Head of caudate nucleus (tissue), 42 donors: ENCODE measurements at regions not wholly inside any gene's neighbourhood (a gene's known extent, or its start where the extent isn't known, plus 50 kb on each side); places are given as distances from the start of the nearest gene placed in this dataset.
"Not testable (repeated sequence)": the region's sequence is repeated elsewhere in the genome, so short reads cannot be mapped to it uniquely, and the experiment has no call there.

Experiments used
- DNase-seq, 42 donors: peaks; one replicate each; pipeline versions ENCODE4 v3.0.0 to v3.0.0-alpha.2; 2020 to 2021; ENCODE audit warnings: mixed read lengths in 7 of 42
- intact Hi-C: fragments of 100-400 bp; cut with DNase I; formaldehyde crosslinking; loops from one replicate; pipeline ENCODE4 v1.15.0; 2022

DNA sequence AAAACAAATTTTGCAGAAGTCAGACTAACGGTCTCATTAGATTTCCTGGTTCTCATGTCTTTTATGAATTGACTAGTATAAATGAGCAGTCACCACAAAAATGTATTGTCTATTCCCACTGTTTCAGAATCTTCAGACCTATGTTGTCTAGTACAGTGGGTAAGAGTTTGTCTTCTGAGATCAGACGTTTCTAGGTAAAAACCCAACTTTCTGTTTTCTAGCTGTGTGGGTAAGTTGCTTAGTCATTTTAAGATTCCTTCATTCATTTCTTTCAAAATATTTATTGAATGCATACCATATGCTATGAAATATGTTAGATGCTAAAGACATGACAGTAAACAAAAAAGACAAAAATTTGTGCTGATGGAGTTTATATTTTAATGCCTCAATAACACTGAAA is 156.3 kb downstream of the POLR1F start:
- intact Hi-C loops, result no loop called here
- DNase-seq, result no peak

DNA sequence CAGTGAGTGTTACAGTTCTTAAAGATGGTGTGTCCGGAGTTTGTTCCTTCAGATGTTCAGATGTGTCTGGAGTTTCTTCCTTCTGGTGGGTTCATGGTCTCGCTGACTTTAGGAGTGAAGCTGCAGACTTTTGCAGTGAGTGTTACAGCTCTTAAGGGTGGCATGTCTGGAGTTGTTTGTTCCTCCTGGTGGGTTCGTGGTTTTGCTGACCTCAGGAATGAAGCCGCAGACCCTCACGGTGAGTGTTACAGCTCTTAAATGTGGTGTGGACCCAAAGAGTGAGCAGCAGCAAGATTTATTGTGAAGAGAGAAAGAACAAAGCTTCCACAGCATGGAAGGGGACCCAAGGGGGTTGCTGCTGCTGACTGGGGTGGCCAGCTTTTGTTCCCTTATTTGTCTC is 159.6 kb downstream of the POLR1F start:
- intact Hi-C loops, result loop anchor here (5.0 kb wide), 1 partner anchor 347 kb away; no protein-coding TSS in a partner anchor
- DNase-seq, result not testable (repeated sequence)

DNA sequence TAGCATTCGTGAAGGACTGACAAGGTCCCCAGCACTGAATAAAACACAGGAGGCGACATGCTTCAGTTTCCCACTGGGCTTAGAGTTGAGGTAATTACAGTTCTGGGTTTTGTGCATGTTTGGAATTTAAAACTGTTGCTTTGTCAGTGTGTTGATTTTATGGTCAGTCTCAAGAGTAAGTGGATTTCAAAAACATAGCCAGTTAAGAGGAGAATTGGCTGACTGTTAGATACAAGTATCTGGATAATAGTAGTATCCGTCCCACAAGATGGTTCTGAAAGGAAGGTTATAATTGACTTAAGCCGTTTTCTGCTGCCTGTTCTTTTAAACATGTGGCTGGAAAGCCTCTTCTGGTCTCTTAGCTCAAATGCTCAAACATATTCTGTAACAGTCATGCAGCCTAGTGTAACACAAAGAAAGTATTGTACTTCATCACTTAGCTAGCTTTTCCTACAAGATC is 170.9 kb downstream of the POLR1F start:
- intact Hi-C loops, result no loop called here

DNA sequence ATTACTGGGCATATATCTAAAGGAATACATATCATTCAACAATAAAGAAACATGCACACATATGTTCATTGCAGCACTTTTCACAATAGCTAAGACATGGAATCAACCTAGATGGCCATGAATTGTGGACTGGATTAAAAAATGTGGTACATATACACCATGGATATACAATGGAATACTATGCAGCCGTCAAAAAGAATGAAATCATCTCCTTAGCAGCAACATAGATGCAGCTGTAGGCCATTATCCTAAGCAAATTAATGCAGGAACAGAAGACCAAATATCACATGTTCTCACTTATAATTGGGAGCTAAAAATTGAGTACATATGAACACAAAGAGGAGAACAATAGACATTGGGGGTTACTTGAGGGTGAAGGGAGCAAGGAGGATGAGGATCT is 175.6 kb downstream of the POLR1F start:
- DNase-seq, result no peak
- intact Hi-C loops, result no loop called here

More for the DNA sequence above, 170.9 kb downstream of the POLR1F start:
- DNase-seq, result peak in 1 of 42 donors; percentile 2

DNA sequence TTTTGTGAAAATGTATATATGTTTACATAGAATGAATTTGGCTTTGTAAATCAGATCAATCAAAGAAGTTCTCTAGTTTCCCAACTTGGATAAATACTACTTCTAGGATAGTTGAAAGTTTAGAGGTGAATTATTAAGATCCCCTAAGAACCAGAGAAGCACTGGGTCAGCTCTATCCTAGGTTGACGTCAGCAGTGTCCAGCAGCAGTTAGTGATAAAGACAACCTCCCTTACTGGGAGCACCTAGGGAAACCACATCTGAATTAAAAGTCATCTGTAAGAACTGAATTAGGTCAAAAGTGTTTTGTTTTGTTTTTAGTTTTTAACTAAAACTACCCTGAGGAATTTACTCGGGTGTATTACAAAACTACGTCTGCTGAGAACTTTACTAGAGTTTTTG is 178.0 kb downstream of the POLR1F start:
- no peak for DNase-seq

DNA sequence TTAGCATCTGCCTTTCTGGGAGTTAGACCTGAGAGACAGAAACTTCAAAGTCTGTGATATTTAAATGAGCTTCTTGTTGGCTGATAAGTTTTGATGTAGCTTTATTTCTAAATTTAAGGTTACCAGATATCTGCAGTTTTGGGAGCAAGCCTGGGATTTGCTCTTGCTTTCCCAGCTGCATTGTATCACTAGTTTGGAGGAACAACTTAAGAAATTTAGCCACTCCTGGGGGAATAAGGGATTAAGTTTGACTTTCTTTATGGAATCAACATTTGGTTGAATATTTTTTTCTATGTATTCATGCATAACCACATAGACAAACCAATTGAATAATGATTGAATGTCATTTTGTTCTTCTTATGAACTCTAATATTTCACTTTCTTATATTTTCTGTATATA is 178.6 kb downstream of the POLR1F start:
- intact Hi-C loops, result no loop called here
- no peak for DNase-seq

More for the DNA sequence above, 178.0 kb downstream of the POLR1F start:
- intact Hi-C loops, result no loop called here

DNA sequence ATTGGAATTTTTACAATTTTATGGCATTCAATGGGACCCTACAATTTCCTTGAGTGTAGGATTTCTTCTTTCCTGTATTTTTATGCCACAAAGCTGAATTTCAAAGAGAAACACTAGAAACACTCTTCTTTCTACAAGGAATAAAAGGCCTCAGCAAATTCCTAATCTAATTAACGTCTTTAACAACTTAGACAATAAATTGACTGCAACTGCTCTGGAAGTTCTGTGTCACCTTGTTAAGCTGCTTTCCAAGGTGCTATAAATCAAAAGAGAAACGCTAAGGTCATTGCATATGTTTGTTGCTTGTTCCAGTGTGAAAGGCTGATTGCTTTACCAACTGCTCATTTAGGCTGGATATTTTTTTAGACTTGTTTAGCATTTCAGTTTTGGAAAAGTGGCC is 182.2 kb downstream of the POLR1F start:
- intact Hi-C loops, result no loop called here
- DNase-seq, result no peak

DNA sequence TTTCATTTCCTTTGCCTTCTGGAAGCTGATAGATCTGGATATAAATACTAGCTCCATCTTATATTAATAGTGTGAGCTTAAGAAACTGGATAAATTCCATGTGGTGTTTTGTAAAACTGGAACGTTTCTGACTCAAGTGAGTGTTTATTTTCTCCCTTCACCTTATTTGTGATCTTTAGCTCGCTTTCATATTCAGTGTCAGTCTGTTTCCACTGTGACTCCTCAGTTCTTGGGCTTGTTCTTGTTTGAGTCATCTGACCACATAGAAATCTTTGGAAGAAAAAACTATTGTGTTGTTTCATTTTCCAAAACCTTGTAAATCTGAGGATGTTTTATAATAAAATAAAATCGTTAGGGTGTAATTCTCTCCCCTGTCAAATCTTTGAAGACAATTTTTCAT is 186.4 kb downstream of the POLR1F start:
- no peak for DNase-seq
- intact Hi-C loops, result no loop called here

DNA sequence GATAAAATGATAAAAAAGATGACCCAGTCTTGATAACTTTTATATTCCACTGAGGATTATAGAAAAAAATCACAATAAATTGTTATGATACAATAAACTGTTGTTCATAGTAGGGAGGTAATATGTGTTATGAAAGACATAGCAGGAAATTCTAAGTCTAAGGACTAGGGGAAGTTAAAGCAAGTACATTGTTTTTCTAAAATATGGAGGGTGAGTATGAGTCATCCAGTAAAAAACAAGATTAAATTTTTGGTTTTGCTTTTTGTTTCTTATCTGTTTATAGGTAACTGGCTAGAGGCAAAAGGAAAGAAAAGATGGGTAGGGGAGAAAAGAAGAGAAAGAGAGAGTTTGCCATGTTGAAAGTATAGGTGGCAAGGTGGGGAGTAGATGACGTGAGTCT is 188.4 kb downstream of the POLR1F start:
- intact Hi-C loops, result no loop called here
- no peak for DNase-seq

DNA sequence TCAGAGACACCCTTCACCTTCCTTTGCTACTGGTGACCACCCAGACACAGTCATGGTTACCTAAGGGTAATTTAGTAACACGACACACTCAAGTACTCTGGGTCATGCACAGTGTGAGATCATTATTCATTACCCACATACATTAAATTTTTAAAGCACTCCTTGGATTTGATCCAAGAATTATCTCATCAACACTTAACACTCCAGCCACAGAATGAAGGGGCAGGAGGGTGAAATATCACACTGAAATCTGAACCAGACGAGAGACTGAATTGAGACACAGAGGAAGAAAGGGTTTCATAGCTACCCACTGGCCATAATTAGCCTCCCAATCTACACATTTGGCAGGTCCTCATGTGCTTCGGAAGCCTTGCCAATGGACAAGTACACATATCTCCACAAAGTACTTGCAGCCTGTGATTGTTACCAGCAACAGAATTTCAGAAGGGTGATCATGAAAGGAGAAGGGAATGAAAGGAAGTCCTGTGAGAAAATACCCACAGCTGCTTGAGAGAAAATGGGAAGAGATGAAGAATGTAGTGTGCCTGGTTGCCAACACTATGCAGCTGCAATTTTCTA is 189.3 kb downstream of the POLR1F start:
- peak in 1 of 42 donors; percentile 3 for DNase-seq
- intact Hi-C loops, result no loop called here

DNA sequence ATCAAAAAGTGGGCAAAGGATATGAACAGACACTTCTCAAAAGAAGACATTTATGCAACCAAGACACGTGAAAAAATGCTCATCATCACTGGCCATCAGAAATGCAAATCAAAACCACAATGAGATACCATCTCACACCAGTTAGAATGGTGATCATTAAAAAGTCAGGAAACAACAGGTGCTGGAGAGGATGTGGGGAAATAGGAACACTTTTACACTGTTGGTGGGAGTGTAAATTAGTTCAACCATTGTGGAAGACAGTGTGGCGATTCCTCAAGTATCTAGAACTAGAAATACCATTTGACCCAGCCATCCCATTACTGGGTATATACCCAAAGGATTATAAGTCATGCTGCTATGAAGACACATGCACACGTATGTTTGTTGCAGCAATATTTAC is 191.3 kb downstream of the POLR1F start:
- DNase-seq, intact Hi-C loops: not testable (repeated sequence)

DNA sequence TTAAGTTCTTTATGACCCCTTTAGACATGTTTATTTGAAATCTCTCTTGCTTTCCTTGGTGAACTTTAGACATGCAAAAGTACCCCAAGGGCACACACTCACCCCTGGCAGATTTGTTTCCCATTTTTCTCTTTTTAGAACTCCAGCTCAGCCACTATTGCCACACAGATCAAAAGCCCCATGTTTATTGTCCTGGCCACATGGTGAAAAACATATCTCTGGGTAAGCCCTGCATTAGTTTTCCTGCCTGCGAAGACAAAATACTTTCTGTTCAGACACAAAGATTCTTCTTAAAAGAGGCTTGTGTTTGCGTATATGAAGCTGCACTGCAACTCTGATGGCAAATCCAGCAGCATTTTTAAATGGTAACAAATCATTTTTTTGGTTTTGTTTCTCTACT is 200.0 kb downstream of the POLR1F start:
- no peak for DNase-seq
- intact Hi-C loops, result no loop called here

DNA sequence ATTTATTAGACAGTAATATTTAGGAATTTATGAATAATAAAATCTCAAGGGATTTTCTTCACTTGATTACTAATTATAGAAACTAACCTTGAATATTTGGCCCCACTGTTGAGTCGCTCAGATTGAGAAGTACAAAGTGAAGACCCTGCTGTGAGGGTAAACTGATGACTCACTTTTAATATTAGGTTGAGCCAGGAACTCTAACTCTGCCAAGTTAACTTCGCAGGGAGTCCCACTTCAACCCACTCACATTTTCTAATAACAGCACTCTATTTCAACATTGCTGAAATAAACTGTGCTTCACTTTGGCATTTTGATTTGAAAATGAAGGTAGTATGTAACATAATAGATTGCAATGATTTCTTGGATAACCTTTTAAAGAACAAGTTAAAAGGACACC is 200.7 kb downstream of the POLR1F start:
- intact Hi-C loops, result no loop called here
- peak in 3 of 42 donors; percentile 6 to 8 (median 6) for DNase-seq

DNA sequence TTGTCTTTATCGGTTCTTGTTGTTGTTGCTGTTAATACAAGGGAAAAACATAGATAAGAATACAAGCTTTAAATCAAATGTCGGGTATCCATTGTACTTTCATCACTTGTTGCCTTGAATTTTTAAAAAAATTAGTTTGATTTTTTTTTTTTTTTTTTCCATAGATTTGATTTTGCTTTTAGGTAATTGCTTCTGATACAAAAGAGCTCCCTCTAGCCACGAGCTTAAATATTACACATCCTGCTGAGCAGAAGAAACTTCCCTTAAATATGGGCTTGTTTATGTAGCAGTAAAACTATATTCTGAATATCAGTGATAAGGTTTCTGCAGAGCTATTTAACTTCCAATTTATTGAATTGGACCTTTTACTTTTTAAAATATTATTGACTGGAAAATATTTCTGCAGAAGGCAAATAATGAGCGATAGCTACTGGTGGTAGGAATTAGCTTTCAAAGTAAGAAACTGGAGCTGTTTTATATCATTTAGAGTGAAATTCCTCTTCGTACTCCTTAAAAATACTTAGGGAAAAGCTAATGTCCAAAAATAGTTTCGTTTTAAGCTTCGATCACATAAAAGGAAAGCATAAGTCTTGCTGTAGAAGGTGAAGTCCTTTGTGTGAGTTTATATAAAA is 216.9 kb downstream of the POLR1F start:
- DNase-seq, result peak in 5 of 42 donors; percentile 7 to 35 (median 20)
- intact Hi-C loops, result no loop called here

DNA sequence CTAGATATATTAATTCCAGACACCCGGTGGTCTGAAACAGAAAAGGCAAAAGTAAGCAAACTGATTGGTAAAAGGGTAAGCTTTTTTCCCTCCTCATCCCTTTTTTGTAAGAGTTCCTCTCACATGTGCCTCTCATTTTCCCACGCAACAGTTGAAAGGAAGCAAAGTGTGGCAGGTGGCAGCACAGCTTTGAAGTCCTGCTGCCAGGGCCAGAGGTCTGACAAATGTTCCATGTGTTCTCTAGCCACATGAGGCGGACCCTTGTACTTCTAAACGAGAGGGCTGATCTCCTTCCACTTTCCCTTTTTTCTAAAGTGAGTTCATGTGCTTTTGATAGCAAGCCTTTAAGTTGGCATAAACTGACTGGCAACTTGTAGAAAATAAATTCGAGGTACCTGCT is 217.5 kb downstream of the POLR1F start:
- DNase-seq, result no peak
- intact Hi-C loops, result no loop called here

DNA sequence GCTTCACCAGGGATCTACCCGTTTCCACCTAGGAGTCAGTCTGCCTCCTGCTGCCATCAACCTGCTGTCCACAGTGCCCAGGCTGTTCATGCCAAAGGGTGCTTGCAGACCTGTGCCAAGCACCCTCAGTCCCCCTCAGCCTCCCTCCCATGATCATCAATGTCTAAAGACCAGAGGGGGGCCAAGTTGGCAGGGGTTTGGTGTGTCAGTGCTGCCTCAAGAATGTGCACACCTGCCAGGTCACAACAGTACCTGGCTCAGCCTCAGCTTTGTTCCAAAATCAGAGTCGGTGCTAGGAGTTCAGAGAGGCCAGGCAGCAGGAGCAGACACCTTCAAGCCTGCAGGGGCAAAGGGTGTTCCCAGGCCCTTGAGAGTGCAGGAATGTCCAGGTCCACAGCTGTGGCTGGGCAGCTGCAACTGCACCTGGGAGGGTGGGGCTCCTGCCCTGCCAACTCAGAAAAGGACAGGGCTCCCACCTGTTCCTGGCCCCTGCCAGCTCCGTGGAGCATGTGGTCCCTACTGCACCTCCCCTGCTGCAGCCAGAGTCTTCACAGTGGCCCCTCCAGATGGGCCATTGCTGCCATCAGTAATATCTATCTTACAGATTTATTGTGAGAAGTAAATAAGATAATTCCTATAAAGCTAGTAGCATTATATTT is 219.5 kb downstream of the POLR1F start:
- intact Hi-C loops, result no loop called here
- DNase-seq, result no peak

DNA sequence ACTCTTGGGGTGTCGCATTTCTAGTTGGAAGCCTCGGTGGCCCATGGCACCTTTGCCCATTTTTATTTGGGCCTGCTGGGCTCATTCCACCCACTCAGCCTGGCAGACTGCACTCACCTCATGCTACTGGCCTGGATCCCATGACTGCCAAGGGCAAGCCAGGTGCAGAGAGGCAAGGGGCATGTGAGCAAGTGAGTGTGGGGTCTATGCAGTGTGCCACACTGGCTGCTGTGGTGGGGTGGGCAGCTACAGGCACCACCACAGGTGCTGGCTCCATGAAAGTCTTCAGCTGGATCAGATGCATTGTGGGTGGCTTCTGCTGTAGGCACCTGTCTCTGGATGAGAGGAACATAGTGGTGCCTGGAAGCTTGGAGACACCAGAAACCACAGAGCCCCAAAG is 220.8 kb downstream of the POLR1F start:
- DNase-seq, result no peak
- intact Hi-C loops, result no loop called here

DNA sequence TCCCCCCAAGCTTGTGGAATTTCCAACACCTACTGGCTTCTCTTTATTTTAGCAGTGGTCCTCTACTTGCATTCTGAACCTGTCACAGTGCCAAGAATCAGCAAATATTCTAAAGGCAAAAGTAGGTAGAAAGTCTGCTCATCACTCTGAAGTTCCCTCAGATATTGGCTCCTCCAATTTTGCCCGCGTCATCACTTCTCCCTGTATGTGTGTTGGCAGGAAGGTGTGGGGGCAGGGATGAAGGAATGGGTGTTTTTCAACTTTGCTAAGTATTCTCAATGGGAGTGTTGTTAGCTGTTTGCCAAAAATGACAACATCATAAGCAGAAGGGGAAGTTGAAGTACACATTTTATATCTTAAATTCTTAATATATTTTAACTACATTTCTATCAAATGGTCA is 226.2 kb downstream of the POLR1F start:
- no peak for DNase-seq

DNA sequence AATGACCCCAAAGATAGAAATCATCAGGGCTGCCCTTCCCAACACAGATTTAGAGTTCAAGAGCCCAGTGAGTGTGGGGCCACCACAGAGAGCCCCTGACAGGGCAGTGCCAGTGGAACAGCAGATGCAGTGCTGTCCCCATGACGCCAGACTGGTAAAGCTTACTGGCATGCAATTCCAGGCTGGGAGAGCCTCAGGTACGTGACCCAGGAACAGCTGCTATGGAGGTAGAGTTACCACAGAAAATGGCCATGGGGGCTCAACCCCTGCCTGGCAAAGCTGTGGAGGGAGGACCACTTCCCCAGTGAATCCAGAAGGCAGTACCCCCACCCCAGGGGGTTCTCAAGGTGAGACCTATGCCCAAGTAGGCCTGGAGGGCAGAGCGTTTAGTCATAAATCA is 228.5 kb downstream of the POLR1F start:
- no peak for DNase-seq
- intact Hi-C loops, result no loop called here

More for the DNA sequence above, 226.2 kb downstream of the POLR1F start:
- intact Hi-C loops, result no loop called here

DNA sequence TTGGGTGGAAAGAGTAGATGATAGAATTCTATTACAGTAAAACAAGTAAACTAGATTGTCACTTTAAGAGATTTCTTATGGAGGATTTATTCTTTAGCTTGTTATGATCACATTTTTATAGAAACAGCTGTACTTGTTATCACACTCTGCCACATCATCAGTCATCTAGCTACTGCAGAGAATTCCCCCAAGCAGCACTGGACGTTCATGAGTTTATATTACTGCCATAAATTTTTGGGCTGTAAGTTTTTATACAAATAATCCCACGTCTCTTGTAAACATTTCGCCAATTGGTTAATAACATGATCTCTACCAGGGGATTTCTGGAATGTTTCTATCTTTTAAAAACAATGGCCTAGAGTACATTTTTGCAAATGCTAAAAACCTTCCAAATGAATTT is 238.8 kb downstream of the POLR1F start:
- no peak for DNase-seq
- intact Hi-C loops, result no loop called here

DNA sequence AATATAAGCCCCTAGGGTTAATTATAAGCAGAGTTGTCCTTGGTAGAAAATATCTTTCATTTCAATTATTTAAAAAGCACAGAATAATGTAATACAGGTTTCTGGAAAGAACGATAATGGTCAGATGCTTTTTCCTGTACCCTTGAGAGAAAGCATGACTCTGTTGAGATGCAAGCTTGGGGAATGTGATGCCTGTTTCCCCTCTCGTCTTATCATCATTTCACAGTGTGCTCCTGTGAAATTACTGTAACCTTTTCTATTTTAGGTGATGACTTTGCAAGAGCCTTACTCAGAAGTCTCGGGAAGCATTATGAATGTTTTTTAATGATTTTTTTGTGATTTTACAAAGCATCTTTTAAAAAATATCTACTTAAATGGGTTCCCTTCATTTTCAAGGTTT is 243.0 kb downstream of the POLR1F start:
- intact Hi-C loops, result no loop called here
- no peak for DNase-seq
